Activated naive CD4-positive, alpha-beta T cell treated with anti-CD3 and anti-CD28 coated beads for 36 hours (primary cell): ENCODE measurements at regions not wholly inside any gene's neighbourhood (a gene's known extent, or its start where the extent isn't known, plus 50 kb on each side); places are given as distances from the start of the nearest gene placed in this dataset.

ENCODE experiments used
- CTCF ChIA-PET: fragments of 350-600 bp; sonication (Branson Sonifier 250); formaldehyde crosslinking; loops from one replicate; lab custom pipeline; 2021; ENCODE audit warnings: antibody characterized with exemption; lab: Charles Lee
- DNase-seq: peaks from one replicate; pipeline ENCODE4 v3.0.0-alpha.2; 2020
- H3K27ac Mint-ChIP-seq: one replicate; pipeline ENCODE4 v1.8.0; 2021; ENCODE audit warnings: mild to moderate bottlenecking, mixed read lengths
- H3K27me3 Mint-ChIP-seq: one replicate; pipeline ENCODE4 v1.8.0; 2021; ENCODE audit warnings: low read depth, mixed read lengths
- H3K36me3 Mint-ChIP-seq: one replicate; pipeline ENCODE4 v1.8.0; 2021; ENCODE audit warnings: low read depth, mixed read lengths
- H3K4me1 Mint-ChIP-seq: one replicate; pipeline ENCODE4 v1.8.0; 2021; ENCODE audit warnings: low read depth, mixed read lengths
- H3K4me3 Mint-ChIP-seq: one replicate; pipeline ENCODE4 v1.8.0; 2021; ENCODE audit warnings: mild to moderate bottlenecking, moderate library complexity, mixed read lengths
- H3K9me3 Mint-ChIP-seq: one replicate; pipeline ENCODE4 v1.8.0; 2021; ENCODE audit warnings: mixed read lengths
- intact Hi-C: fragments of 100-400 bp; cut with micrococcal nuclease; formaldehyde crosslinking; loops from one replicate; pipeline ENCODE4 v1.15.1; 2023

DNA sequence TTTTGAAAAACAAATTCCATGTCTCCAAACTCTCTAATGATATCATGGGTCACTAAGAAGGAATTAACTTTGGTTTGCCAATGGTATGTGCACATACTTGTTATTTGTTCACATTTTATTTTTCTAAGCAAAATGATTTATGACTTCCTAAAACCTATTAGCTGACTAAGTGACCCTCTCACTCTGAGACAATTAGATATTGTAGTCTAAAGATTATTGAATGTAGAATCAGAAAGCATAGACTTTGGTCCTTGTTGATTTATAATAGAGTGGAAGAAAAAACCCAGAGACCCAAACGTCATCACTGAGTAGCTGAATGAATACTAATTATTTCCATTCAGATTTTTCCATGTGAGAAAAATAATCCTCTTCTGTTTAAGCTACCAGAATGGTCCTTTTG lies 243.5 kb upstream of the ANO3 start:
- CTCF ChIA-PET: no interaction called here

DNA sequence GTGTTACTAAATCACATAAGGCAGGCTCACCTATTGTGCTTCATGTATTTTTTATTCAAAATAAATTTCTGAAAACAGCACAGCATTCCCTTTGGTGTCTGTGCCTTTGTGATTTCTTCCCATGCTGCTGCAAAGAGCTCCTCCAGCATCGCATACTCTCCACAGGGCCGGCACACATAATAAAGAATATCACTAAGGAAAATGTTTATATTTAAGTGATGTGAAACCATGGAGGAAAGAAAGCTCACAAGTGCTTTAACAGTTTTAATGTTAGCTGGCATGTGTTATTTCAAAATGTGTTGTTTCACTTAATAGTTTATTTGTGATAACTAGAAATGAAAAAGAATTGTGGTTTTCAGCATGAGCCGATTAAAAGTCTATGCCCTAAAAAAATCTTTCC lies 241.3 kb upstream of the ANO3 start:
- H3K27me3 Mint-ChIP-seq: no peaks in the 10 kb centered on the region
- H3K36me3 Mint-ChIP-seq: no peaks in the 10 kb centered on the region
- no peak overlapping the region for H3K27ac Mint-ChIP-seq
- no peak for DNase-seq
- H3K4me1 Mint-ChIP-seq: no peaks in the 10 kb centered on the region
- peaks cover 8% of the 10 kb centered on the region for H3K9me3 Mint-ChIP-seq
- no peak overlapping the region for H3K4me3 Mint-ChIP-seq
- intact Hi-C loops: no loop called here
- CTCF ChIA-PET: no interaction called here

More for the DNA sequence above, 243.5 kb upstream of the ANO3 start:
- Mint-ChIP-seq H3K27me3 (no peaks in the 10 kb centered on the region), H3K36me3 (no peaks in the 10 kb centered on the region), H3K4me3 (no peak overlapping the region), H3K27ac (no peak overlapping the region), H3K9me3 (peaks cover 2% of the 10 kb centered on the region), H3K4me1 (no peaks in the 10 kb centered on the region)
- intact Hi-C loops: no loop called here
- no peak for DNase-seq

DNA sequence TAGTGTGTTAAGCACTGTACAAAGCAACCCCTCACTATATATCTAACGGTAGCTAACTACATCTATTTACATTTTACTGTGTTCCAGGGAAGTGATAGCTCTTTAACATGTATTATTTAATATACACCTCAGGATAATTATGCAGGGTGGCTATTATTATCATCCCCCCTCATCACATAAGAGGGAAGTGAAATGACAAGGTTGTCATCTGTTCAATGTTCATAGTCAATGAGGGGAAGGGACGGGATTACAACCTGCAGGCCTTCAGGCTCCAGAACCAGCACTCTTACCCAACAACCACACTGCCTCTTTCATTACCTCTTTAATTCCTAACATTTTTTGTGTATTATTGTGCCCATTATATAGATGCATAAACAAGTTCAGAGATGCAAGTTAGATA lies 238.7 kb upstream of the ANO3 start:
- no peak for DNase-seq
- H3K27ac Mint-ChIP-seq: no peak overlapping the region
- intact Hi-C loops: no loop called here
- no peak overlapping the region for H3K4me3 Mint-ChIP-seq
- H3K27me3 Mint-ChIP-seq: no peaks in the 10 kb centered on the region
- H3K4me1 Mint-ChIP-seq: no peaks in the 10 kb centered on the region
- CTCF ChIA-PET: no interaction called here
- no peaks in the 10 kb centered on the region for H3K36me3 Mint-ChIP-seq
- peaks cover 12% of the 10 kb centered on the region for H3K9me3 Mint-ChIP-seq

DNA sequence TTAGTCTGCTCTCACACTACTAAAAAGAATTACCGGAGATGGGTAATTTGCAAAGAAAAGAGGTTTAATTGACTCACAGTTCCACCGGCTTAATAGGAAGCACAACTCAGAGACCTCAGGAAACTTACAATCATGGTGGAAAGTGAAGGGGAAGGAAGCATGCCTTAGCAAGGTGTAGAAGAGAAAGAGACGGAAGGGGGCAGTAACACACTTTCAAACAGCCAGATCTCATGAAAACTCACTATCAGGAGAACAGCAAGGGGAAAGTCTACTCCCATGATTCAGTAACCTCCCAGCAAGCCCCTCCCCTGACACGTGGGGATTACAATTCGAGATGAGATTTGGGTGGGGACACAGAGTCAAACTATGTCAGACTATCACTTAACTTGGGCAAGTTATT lies 236.6 kb upstream of the ANO3 start:
- H3K27me3 Mint-ChIP-seq: no peaks in the 10 kb centered on the region
- no peak overlapping the region for H3K27ac Mint-ChIP-seq
- no peaks in the 10 kb centered on the region for H3K4me1 Mint-ChIP-seq
- CTCF ChIA-PET: no interaction called here
- H3K36me3 Mint-ChIP-seq: no peaks in the 10 kb centered on the region
- no peak overlapping the region for H3K4me3 Mint-ChIP-seq
- no peak for DNase-seq
- intact Hi-C loops: no loop called here
- H3K9me3 Mint-ChIP-seq: peaks cover 12% of the 10 kb centered on the region

DNA sequence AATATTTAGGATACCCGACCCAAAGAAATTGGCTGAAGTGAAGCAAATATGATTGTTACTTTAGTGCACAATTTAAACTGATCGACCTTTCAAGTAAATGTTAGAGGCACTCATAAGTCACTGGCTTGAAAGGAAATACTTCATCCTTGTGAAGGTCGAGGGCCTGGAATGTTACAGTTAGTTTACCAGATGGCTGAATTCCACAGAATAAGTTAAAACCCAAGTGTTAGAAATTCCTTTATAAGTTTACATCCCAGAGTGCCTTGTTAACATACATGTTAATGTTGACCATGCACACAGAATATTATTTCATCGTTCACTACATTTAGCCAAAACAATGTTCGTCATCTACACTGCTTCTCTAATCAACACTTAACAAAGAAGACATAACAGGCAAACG lies 235.5 kb upstream of the ANO3 start:
- Mint-ChIP-seq H3K4me3 (no peak overlapping the region), H3K36me3 (no peaks in the 10 kb centered on the region), H3K27ac (no peak overlapping the region), H3K9me3 (peaks cover 12% of the 10 kb centered on the region), H3K4me1 (no peaks in the 10 kb centered on the region), H3K27me3 (no peaks in the 10 kb centered on the region)
- CTCF ChIA-PET: no interaction called here
- intact Hi-C loops: no loop called here
- no peak for DNase-seq

DNA sequence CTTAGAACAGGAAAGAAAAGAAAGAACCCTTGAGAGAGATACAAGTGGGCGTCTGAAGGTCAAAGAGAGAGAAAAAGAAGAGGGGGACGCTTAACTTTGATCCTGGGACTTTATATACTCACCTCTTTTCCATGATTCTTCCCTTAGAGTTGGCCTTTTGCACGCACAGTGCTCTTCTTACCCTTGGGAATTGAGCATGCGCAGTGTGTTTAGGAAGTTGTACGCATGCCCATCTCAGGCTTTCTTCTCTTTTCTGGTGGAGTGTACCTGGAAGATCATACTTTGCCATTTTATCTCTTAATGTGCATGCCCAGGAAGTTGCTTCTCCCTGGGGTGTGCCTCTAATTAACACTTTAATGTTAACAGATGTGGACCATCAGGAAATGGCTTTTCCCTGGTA lies 229.6 kb upstream of the ANO3 start:
- Mint-ChIP-seq H3K9me3 (peaks cover 5% of the 10 kb centered on the region), H3K27ac (no peak overlapping the region), H3K4me1 (no peaks in the 10 kb centered on the region), H3K36me3 (no peaks in the 10 kb centered on the region), H3K4me3 (no peak overlapping the region), H3K27me3 (no peaks in the 10 kb centered on the region)
- intact Hi-C loops: no loop called here
- CTCF ChIA-PET: no interaction called here
- DNase-seq: no peak

DNA sequence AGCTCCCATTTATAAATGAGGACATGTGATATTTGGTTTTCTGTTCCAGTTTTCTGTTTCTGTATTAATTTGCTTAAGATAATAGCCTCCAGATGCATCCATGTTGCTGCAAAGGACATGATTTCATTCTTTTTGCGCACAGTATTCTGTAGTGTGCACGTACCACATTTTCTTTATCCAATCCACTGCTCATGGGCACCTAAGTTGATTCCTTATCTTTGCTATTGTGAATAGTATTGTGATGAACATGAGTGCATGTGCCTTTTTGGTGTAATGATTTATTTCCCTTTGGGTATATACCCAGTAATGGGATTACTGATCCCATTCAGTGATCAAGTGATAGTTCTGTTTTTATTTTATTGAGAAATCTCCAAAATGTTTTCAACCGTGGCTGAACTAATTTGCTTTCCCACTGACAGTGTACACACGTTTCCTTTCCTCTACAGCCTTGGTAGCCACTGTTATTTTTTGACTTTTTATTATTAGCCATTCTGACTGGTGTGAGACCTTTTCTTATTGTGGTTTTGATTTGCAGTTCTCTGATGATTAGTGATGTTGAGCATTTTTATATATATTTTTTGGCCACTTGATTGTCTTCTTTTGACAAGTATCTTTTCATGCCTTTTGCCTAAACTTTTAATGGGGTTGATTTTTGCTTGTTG lies 226.0 kb upstream of the ANO3 start:
- Mint-ChIP-seq H3K27me3 (no peaks in the 10 kb centered on the region), H3K9me3 (no peaks in the 10 kb centered on the region), H3K36me3 (no peaks in the 10 kb centered on the region), H3K27ac (no peak overlapping the region), H3K4me3 (no peak overlapping the region), H3K4me1 (no peaks in the 10 kb centered on the region)
- intact Hi-C loops: no loop called here
- CTCF ChIA-PET: no interaction called here
- no peak for DNase-seq

DNA sequence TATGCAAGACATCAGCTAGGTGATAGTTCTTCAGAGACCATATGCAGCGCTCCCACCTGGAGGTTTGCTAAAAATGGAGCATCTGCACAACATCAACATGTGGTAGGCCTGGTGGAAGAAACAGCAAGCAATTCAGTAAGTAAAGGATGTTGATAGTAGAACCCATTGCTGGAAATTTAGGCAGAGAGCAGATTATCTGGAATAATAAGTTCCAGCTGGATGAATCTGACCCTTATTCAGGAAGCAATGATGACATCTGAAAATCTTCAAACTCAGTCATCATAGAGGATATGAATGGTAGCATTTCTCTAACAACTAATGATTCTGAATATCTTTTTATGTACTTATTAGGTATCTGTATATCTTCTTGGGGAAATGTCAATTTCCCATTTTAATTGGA lies 225.2 kb upstream of the ANO3 start:
- no peaks in the 10 kb centered on the region for H3K4me1 Mint-ChIP-seq
- no peak overlapping the region for H3K27ac Mint-ChIP-seq
- intact Hi-C loops: no loop called here
- no peaks in the 10 kb centered on the region for H3K27me3 Mint-ChIP-seq
- no peaks in the 10 kb centered on the region for H3K9me3 Mint-ChIP-seq
- no peaks in the 10 kb centered on the region for H3K36me3 Mint-ChIP-seq
- CTCF ChIA-PET: no interaction called here
- no peak overlapping the region for H3K4me3 Mint-ChIP-seq
- DNase-seq: no peak

DNA sequence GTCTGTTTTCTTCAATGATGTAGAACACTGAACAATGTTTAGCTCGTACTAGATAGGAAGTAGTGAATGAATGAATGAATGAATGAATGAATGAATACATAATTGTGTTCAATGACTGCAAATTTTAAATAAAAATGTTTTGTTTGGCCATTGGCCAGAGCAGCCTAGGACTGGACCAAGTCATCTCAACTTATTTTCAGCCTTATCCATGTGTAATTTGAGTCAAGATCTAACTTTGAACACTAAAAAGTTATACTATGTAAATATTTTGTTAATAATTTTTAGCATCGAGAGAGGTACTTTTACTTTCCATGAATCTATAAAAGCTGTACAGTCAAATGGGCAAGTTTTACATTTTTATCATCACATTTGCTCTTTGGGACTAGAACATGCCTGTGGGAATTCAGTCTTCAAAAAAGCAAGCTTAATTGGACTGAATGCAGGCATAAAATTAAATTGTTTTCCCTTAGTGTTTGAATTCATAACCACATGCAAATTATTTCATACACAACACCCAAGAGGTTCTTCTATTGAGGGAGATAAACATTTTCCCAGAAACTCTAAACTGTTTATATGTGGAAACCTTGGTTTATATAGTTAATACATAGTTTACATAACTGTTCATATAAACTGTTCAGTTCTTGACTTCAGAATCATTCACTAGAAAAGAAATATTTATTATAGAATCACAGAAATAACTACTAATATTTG lies 222.1 kb upstream of the ANO3 start:
- Mint-ChIP-seq H3K27me3 (no peaks in the 10 kb centered on the region), H3K27ac (no peak overlapping the region), H3K9me3 (peaks cover 2% of the 10 kb centered on the region), H3K36me3 (no peaks in the 10 kb centered on the region), H3K4me3 (no peak overlapping the region), H3K4me1 (no peaks in the 10 kb centered on the region)
- no peak for DNase-seq
- intact Hi-C loops: no loop called here
- CTCF ChIA-PET: no interaction called here

DNA sequence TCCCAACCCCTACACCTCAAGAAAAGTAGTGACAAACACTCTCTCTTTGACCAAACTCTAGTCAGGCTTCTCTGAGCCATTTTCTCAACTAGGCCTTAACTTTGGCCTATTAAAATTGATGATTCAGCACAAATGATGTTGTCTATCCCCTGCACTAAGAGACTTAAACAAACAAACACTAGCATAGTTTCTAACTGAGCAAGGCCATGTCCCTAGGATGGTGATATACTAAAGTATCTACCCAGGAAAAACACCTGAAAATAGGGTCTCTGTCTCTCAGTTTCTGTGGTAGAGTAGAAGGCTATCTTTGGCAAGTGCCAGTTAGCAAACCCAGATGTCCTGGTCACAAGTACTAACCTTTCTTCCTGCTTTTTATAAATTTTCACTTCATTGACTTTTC lies 219.7 kb upstream of the ANO3 start:
- Mint-ChIP-seq H3K27ac (no peak overlapping the region), H3K4me1 (no peaks in the 10 kb centered on the region), H3K9me3 (peaks cover 6% of the 10 kb centered on the region), H3K36me3 (no peaks in the 10 kb centered on the region), H3K27me3 (no peaks in the 10 kb centered on the region), H3K4me3 (no peak overlapping the region)
- CTCF ChIA-PET: interaction anchor here (0.6 kb wide), 1 partner anchor 131 kb away, joined by 5 read pairs; no protein-coding TSS in a partner anchor
- intact Hi-C loops: no loop called here
- DNase-seq: no peak

DNA sequence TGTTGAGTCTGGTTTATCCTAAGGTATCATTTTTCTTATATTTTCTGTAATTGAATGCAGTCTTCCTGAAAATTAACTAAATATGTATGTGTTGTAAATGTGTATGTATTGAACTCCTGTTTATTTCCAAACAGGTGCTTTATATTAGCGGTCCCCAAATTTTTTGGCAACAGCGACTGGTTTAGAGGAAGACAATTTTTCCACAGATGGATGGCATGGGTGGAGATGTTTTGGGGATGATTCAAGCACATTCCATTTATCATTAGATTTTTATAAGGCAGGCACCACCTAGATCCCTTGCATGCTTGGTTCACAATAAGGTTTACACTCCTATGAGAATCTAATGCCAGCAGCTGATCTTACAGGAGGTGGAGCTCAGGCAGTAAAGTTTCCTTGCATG lies 210.5 kb upstream of the ANO3 start:
- no peak for DNase-seq
- CTCF ChIA-PET: no interaction called here
- no peaks in the 10 kb centered on the region for H3K36me3 Mint-ChIP-seq
- H3K4me1 Mint-ChIP-seq: no peaks in the 10 kb centered on the region
- H3K27ac Mint-ChIP-seq: no peak overlapping the region
- intact Hi-C loops: no loop called here
- no peak overlapping the region for H3K4me3 Mint-ChIP-seq
- H3K9me3 Mint-ChIP-seq: peaks cover 4% of the 10 kb centered on the region
- H3K27me3 Mint-ChIP-seq: no peaks in the 10 kb centered on the region

DNA sequence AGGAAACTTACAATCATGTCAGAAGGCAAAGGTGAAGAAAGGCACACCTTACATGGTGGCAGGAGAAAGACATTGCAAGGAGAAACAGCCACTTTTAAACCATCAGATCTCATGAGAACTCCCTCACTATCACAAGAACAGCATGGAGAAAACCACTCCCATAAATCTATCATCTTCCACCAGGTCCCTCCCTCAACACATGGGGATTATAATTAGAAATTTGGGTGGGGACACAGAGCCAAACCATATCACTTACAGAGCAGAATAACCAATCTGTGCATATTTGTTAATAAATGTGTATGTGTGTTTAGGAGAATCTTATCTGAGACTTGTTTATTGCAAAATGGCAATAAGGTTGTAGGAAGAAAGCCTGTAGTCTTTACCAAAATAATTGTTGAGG lies 205.2 kb upstream of the ANO3 start:
- no peak for DNase-seq
- H3K27ac Mint-ChIP-seq: no peak overlapping the region
- H3K36me3 Mint-ChIP-seq: no peaks in the 10 kb centered on the region
- no peaks in the 10 kb centered on the region for H3K4me1 Mint-ChIP-seq
- intact Hi-C loops: no loop called here
- H3K27me3 Mint-ChIP-seq: no peaks in the 10 kb centered on the region
- peaks cover 9% of the 10 kb centered on the region for H3K9me3 Mint-ChIP-seq
- no peak overlapping the region for H3K4me3 Mint-ChIP-seq
- CTCF ChIA-PET: no interaction called here

DNA sequence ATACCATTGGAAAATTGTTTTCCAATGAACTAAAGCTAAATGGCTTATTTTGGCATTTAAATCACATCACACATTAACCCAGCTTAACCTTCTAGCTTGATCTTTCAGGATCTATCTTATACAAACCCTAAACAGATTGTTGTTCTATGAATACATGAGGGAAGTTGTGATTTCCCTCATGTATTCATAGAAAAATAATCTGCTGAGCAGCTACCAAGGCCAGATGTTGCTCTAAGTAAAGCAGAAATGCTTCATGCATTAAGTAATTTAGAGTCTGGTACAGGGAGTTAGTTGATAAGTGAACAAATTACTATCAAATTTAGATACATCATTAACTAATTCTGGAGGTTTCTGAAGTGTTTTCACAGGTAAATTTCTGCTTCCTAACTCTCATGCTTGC lies 204.6 kb upstream of the ANO3 start:
- Mint-ChIP-seq H3K27ac (no peak overlapping the region), H3K9me3 (peaks cover 9% of the 10 kb centered on the region), H3K36me3 (no peaks in the 10 kb centered on the region), H3K27me3 (no peaks in the 10 kb centered on the region), H3K4me1 (no peaks in the 10 kb centered on the region), H3K4me3 (no peak overlapping the region)
- DNase-seq: no peak
- intact Hi-C loops: no loop called here
- CTCF ChIA-PET: no interaction called here
